ENCODE measurements at regions not wholly inside any gene's neighbourhood (a gene's known extent, or its start where the extent isn't known, plus 50 kb on each side); places are given as distances from the start of the nearest gene placed in this dataset.

- CTCF ChIA-PET: no interaction called here
- Mint-ChIP-seq H3K27me3 (no peaks in the 10 kb centered on the region), H3K36me3 (ENCODE audit: low read depth) (no peaks in the 10 kb centered on the region), H3K4me1 (ENCODE audit: low read depth) (no peaks in the 10 kb centered on the region), H3K4me3 (no peak overlapping the region), H3K9me3 (peaks cover 4% of the 10 kb centered on the region), H3K27ac (no peak overlapping the region)
- TF ChIP-seq, protein P1, sequence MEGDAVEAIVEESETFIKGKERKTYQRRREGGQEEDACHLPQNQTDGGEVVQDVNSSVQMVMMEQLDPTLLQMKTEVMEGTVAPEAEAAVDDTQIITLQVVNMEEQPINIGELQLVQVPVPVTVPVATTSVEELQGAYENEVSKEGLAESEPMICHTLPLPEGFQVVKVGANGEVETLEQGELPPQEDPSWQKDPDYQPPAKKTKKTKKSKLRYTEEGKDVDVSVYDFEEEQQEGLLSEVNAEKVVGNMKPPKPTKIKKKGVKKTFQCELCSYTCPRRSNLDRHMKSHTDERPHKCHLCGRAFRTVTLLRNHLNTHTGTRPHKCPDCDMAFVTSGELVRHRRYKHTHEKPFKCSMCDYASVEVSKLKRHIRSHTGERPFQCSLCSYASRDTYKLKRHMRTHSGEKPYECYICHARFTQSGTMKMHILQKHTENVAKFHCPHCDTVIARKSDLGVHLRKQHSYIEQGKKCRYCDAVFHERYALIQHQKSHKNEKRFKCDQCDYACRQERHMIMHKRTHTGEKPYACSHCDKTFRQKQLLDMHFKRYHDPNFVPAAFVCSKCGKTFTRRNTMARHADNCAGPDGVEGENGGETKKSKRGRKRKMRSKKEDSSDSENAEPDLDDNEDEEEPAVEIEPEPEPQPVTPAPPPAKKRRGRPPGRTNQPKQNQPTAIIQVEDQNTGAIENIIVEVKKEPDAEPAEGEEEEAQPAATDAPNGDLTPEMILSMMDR (IDR thresholded peaks at IDR 0.05): no peak
- ATAC-seq (ENCODE audit: poor library complexity): no peak
- no peaks in the 10 kb centered on the region for H3K27me3 ChIP-seq (ENCODE audit: control insufficient read depth in 1 of 2, insufficient read depth in 2 of 2, low read length in 2 of 2)
- H3K4me3 ChIP-seq (ENCODE audit: low read length): no peak overlapping the region
- POLR2A ChIA-PET: no interaction called here
- DNase-seq: no peak
- H3K27ac ChIP-seq (ENCODE audit: low read depth in 1 of 2, low read length in 2 of 2): no peak overlapping the region
- intact Hi-C loops (cut with DNase I, micrococcal nuclease): no loop called here
- peaks cover 19 to 22% of the 10 kb centered on the region in 2 experiments for H3K9me3 ChIP-seq (ENCODE audit: control insufficient read depth in 1 of 2, insufficient read depth in 1 of 2, low read length in 2 of 2)
- H3K36me3 ChIP-seq (ENCODE audit: insufficient read depth, low read length): no peaks in the 10 kb centered on the region
- no peaks in the 10 kb centered on the region for H3K4me1 ChIP-seq (ENCODE audit: insufficient read depth, low read length)
Measured at GRCh38 chr9:84538879-84539278, 130.7 kb upstream of the NTRK2 start.

GRCh38 chr9:84542554-84542953 lies 127.0 kb upstream of the NTRK2 start:
- no peaks in the 10 kb centered on the region for H3K36me3 ChIP-seq (ENCODE audit: insufficient read depth, low read length)
- ChIA-PET CTCF (no interaction called here), POLR2A (no interaction called here)
- no peaks in the 10 kb centered on the region for H3K27me3 ChIP-seq (ENCODE audit: control insufficient read depth in 1 of 2, insufficient read depth in 2 of 2, low read length in 2 of 2)
- no peak overlapping the region for H3K27ac ChIP-seq (ENCODE audit: low read depth in 1 of 2, low read length in 2 of 2)
- intact Hi-C loops (cut with DNase I, micrococcal nuclease): no loop called here
- ATAC-seq (ENCODE audit: poor library complexity) (no peak), DNase-seq (no peak)
- Mint-ChIP-seq H3K4me1 (ENCODE audit: low read depth) (no peaks in the 10 kb centered on the region), H3K4me3 (no peak overlapping the region), H3K27ac (no peak overlapping the region), H3K9me3 (peaks cover 2% of the 10 kb centered on the region), H3K27me3 (no peaks in the 10 kb centered on the region), H3K36me3 (ENCODE audit: low read depth) (no peaks in the 10 kb centered on the region)
- peaks cover 9 to 11% of the 10 kb centered on the region in 2 experiments for H3K9me3 ChIP-seq (ENCODE audit: control insufficient read depth in 1 of 2, insufficient read depth in 1 of 2, low read length in 2 of 2)
- no peak overlapping the region for H3K4me3 ChIP-seq (ENCODE audit: low read length)
- TF ChIP-seq, protein P1 (IDR thresholded peaks at IDR 0.05): no peak
- no peaks in the 10 kb centered on the region for H3K4me1 ChIP-seq (ENCODE audit: insufficient read depth, low read length)

GRCh38 chr9:84554069-84554664 lies 115.4 kb upstream of the NTRK2 start:
- Histone ChIP-seq H3K4me1 (ENCODE audit: insufficient read depth, low read length) (no peaks in the 10 kb centered on the region), H3K36me3 (ENCODE audit: insufficient read depth, low read length) (no peaks in the 10 kb centered on the region), H3K4me3 (ENCODE audit: low read length) (no peak overlapping the region), H3K9me3 (ENCODE audit: control insufficient read depth in 1 of 2, insufficient read depth in 1 of 2, low read length in 2 of 2) (no peaks in the 10 kb centered on the region), H3K27me3 (ENCODE audit: control insufficient read depth in 1 of 2, insufficient read depth in 2 of 2, low read length in 2 of 2) (peaks cover 0 to 6% of the 10 kb centered on the region in 2 experiments), H3K27ac (ENCODE audit: low read depth in 1 of 2, low read length in 2 of 2) (no peak overlapping the region)
- intact Hi-C loops (cut with DNase I, micrococcal nuclease): no loop called here
- DNase-seq (no peak), ATAC-seq (ENCODE audit: poor library complexity) (no peak)
- peaks cover 19% of the 10 kb centered on the region for H3K27me3 Mint-ChIP-seq
- TF ChIP-seq, protein P1 (IDR thresholded peaks at IDR 0.05): no peak
- peaks cover 4% of the 10 kb centered on the region for H3K9me3 Mint-ChIP-seq
- H3K4me1 Mint-ChIP-seq (ENCODE audit: low read depth): no peaks in the 10 kb centered on the region
- H3K4me3 Mint-ChIP-seq: no peak overlapping the region
- ChIA-PET CTCF (no interaction called here), POLR2A (no interaction called here)
- H3K36me3 Mint-ChIP-seq (ENCODE audit: low read depth): no peaks in the 10 kb centered on the region
- no peak overlapping the region for H3K27ac Mint-ChIP-seq

Data from CD4-positive, alpha-beta T cell (primary cell).